ENCODE measurements at regions not wholly inside any gene's neighbourhood (a gene's known extent, or its start where the extent isn't known, plus 50 kb on each side); places are given as distances from the start of the nearest gene placed in this dataset.

GRCh38 chr4:53782458-53782845 is 191.2 kb upstream of the LNX1 start:
- no peak for TF ChIP-seq POLR2A (IDR thresholded peaks at IDR 0.05)
- TF ChIP-seq CTCF (IDR thresholded peaks at IDR 0.05), result no peak

Data from tibial nerve (tissue), 3 donors.